NCI-H1930 (cell line): ENCODE measurements at regions not wholly inside any gene's neighbourhood (a gene's known extent, or its start where the extent isn't known, plus 50 kb on each side); places are given as distances from the start of the nearest gene placed in this dataset.

Experiments used
- DNase-seq, 2 experiments: peaks; one replicate each; lab custom pipeline; 2025; lab: John Stamatoyannopoulos, UW

DNA sequence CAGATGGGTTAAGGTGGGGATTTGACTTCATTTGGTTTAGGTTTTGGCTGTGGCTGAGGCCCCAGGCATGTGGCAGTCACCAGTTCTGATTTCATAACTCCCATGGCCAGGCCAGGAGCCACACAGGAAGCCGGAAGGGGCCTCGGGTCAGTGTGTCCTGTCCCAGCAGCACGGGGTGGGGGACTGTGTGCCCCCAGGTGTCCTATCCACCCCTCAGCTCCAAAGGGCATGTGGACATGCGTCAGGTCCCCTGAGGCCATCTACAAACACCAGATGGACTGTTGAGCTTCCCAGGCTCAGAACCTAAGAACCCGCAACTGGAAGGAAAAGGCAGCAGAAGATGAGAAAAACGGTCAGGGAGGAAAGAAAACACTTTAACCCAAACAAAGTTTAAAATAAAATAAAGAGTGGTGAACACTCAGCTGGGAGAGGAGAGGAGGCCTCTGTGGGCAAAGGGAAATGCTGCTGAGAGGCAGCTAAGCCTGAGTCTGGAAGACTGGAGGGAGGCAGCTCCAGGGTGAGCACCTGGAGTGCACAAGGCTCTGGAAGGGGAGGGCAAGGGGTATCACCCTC is 260.8 kb downstream of the AUH start:
- no peak for DNase-seq

DNA sequence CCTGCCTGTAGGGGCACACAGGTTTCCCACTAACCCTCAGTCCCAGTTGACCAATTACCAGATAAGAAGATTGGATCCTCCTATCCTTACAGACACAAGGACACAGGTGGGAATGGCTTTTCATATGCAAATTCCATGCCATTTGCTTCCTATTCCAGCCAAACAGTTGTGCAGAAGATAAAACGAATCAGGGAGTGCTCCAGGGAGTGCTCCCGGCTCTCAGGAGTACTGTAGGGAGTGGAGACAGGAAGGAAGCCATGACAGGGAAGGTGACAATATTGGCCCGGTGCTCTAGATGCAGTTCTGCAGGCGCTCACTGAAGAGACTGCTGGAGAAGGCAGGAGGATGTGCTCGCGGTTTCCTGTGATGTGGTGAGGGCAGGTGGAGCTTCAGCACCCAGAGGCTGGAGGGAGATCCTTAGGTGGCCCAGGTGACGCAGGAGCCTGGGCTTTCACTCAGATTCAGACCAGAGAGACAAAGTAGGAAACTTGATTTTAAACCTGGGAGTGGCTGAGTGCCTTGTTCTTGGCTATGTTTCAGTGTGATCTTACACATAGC is 260.0 kb downstream of the AUH start:
- no peak for DNase-seq

GRCh38 chr9:91102269-91102668 is 259.4 kb downstream of the AUH start:
- DNase-seq: no peak

GRCh38 chr9:91103931-91104330 is 257.8 kb downstream of the AUH start:
- DNase-seq: no peak

DNA sequence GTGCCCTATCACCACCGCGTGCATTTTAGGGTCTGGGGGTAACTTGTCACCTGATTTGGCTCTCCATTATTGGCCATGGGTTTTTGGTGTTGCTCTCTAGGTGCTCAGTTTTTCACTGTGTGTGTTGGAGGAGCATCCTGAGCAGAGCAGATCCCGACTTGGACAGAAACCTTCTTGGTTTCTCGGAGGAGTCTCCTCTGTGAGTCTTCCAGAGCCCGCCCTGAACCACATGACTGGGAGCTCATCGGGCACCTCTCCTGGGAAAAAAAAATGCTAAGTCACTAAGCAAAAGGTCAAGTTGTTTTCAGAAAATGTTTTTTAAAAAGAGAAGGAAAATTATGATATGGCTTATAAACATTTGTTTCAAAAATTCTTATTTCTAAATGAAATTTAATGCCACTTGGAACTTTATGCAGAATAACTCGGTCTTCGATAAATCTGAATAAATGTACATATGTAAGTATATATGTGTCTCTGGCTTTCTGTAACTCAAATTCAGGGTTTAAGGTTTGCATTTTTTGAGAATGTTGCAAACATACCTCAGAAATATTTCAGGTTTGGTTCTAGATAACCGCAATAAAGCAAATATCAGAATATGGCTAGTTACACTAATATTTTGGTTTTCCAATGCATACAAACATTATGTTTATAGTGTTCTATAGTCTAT is 255.2 kb downstream of the AUH start:
- DNase-seq: no peak

DNA sequence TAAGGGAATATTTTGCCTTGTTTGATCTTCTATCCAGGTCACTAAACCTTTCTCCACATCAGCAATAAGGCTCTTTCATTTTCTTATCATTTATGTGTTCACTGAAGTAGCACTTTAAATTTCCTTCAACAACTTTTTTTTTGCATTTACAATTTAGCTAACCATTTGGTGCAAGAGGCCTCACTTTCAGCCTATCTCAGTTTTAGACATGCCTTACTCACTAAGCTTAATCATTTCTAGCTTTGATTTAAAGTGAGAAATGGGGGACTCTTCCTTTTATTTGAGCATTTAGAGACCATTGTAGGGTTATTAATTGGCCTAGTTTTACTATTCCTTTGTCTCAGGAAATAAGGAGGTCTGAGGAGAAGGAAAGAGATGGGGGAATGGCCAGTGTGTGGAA is 250.5 kb downstream of the AUH start:
- no peak for DNase-seq

DNA sequence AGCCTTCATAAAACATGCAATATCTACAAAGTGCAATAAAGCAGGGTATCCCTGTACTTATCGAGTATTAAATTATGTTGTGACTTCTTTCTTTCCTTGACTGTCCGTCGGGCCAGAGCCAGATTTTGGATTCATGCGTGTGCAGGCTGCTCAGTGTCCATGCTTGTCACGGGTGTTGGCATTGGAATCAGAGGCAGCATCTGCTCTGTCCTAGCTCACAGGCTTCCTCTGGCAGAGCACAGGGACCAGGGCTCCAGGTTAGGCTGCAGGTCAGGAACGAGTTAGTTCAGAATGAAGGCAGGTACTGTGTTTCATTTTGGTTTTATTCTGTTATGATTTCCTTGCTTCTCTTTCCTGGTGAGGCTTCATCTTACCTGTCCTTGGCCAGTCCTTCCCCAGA is 249.8 kb downstream of the AUH start:
- DNase-seq: no peak

DNA sequence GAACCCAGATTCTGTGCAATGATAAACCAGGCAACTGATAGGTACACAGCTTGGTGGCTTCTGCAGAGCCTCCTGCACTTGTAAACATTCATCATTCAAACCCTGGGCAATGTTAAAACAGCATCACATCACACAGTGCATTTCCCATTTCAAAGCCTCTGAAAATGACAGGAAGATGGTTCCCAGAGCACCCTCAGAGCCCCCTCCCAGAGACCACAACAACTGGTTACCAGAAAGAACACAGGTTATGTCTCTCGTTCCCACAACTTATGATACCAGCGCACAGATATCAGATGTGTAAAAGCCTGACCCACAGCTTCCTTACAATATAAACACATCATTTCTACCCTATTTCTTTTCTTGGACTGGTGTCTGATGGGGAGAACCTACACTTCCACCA is 248.7 kb downstream of the AUH start:
- no peak for DNase-seq

- DNase-seq: no peak
Observed at GRCh38 chr9:91114450-91114849, 247.3 kb downstream of the AUH start.

GRCh38 chr9:91116211-91116610 is 245.5 kb downstream of the AUH start:
- DNase-seq: no peak

DNA sequence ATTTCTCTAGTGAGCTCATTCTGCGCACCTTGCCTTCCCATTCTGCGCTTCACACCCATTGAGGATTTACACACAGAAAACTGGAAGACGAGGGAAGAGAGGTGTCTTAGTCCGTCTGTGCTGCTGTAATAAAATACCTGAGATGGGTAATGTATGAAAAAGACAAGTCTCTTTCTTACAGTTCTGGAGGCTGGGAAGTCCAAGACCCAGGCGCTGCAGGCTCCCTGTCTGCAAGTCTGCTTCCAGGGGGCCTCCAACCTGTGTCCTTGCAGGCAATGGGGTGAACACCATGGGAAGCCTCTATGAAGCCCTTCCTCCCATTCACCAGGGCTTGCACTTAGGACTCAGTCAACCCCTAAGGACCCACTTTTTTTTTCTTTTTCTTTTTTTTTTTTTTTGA is 245.0 kb downstream of the AUH start:
- DNase-seq: no peak

DNA sequence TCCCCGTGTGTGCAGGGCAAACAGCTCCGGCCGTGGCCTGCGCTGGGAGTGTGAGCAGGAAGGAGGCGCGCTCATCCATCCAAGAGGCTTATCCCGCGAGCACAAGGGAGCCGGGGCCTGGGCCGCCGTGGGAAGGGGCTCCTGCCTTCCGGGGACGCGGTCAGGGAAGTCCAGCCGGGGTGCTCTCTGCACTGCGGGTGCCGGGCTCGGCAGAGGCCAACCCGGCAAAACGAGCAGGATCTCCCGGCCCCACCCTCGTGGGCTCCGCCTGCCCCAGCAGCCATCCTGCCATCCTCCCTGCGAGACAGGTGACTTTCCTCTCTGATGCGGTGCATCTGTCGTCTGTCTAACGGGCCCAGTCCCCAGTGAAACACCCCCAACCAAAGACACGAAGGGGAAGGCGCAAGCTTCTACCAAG is 244.2 kb downstream of the AUH start:
- no peak for DNase-seq

DNA sequence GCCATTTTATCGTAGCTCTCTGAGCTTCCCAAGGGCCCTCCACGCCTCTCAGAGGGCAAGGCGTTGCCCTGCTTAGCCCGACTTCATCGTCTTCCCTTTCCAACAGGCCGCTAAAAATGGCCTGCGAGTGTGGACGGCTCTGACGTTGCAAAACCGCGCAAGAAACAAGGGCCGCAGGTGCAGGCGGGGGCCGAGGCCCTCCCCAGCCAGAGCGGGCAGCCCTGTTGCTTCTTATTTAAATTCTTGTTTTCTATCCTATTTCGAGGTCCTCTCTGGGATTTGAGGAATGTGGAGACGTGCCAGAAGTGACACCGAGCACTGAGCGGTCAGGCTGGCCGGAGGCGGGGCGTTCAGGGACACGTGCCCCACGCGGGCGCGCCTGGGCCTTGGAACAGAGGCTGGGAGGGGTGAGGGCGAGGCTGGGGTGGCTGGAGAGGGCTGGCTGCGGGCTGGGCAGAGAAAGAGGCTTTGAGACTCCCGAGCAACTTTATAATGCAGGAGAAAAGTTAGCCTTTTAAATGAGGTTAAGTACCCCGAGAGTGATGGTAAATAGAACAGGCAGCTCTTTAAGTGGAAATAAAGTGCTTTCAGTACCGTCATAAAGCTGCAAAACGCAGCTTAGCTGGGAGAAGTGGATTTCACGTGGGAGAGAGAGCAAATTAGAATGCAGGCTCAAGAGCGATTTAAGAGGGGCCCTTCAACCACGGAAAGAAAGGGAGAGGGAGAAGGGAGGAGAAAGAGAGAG is 243.6 kb downstream of the AUH start:
- no peak for DNase-seq

- no peak for DNase-seq
Observed at GRCh38 chr9:91118704-91119025, 243.1 kb downstream of the AUH start.

DNA sequence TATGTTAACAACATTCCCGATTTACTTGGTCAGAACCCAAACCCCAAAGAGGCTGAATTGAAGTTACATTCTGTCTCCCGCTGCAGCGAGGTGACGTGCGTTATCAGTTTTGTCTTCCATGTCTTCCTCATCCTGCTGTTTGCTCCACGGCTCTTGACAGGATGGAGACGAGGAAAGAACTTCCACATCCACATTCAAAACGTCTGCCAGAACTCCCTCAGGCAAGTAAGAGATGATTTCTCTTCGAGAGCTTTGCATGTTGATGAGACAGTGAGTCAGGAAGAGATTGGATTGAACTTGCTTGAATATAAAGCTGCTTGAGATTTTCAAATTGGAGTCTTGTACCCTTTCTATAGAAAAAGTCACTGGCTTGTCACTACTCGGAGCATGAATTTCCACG is 242.6 kb downstream of the AUH start:
- DNase-seq: no peak

GRCh38 chr9:91119679-91120078 is 242.0 kb downstream of the AUH start:
- DNase-seq: no peak

DNA sequence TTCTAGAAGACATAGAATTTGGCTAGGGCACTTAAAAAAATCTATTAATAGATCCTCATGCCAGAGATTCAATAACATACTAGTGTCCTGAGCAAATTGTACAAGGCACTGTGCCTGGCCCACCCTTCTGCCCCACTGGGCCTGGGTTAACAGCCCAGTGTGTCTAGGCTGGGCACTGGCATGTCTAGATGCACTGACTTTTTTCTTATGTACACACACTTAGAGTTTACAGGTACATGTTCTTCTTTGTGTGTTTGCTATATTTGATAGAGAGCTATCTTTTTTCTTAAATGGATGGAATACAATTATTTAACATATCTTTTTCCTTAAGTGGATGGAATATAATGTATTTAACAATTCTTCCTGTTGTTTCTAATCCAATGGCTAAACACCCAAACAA is 241.5 kb downstream of the AUH start:
- DNase-seq: no peak

DNA sequence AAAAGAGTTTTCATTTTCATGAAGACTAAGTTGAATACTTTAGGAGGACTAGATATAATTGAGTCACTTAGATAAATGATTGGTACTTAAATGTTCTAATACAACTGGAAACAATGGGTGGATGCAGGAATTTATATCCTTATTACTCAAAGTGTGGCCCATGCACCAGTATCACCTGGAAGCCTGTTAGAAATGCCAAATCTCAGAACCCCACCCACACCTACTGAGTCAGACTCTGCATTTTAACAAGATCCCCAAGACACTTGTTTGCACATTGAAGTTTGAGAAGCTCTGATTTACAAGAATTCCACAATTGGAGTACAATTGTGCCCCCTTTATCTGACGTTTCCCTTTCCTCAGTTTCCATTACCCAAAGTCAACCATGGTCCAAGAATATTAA is 239.0 kb downstream of the AUH start:
- DNase-seq: no peak

DNA sequence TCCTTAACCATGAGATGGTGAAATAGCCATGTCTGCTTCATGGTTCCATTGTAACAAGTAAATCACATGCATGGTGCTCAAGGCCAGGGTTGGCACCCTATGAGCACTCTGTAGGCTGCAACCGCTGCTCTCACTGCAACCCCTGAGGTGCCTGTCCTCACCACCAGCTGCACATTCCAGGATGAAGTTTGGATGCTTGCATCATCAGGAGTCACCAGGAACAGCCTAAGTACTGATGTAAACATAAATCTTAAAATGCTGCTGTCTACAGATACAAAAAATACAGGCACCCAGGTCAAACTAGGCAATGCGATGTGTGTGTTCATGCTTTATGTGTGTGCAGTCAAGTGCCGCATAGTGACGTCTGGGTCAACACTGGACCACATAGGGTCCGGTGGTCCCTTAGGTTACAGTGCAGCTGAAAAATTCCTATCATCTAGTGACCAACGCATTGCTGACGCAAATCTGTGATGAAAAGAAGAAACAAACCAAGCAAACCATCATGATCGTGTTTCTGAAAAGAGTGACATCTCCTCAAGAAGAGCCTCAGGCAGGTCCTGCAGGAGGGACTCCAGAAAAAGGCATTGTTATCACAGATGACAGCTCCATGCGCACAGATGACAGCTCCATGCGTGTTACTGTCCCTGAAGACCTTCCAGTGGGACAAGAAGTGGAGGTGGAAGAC is 234.8 kb downstream of the AUH start:
- no peak for DNase-seq

DNA sequence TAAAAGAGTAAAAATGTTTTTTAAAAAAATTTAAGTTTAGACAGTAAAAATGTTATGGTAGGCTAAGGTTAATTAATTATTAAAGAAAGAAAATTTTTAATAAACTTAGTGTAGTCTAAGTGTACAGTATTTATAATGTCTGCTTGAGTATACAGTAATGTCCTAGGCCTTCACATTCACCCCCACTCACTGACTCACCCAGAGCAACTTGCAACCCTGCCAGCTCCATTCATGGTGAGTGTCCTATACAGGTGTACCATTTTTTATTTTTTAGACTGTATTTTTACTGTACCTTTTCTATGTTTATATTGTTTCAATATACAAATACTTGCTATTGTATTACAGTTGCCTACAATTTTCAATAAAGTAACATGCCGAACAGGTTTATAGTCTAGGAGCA is 234.1 kb downstream of the AUH start:
- DNase-seq: no peak

GRCh38 chr9:91130796-91131318 is 230.9 kb downstream of the AUH start:
- DNase-seq: no peak

DNA sequence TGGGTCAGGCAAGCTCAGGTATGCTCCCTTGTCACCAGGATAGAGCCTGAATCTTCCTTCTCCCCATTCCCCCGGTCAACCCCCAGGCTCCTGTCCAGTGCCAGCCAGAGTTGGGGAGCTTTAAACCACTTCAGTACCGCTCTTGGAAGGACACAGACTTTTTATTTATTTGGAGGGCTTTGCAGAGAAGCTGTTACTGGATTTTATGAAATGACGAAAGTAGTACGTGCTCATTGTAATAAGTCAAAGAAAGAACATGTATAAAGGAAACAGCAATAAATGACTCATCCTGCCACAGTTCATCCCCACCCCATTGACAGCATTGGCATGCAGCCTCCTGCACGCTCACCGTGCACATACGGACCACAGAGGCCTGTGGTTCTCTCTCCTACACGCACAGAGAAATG is 230.3 kb downstream of the AUH start:
- DNase-seq: no peak
